AG09319 (cell line): ENCODE measurements at regions not wholly inside any gene's neighbourhood (a gene's known extent, or its start where the extent isn't known, plus 50 kb on each side); places are given as distances from the start of the nearest gene placed in this dataset.

Experiments used
- DNase-seq: peaks from one replicate; pipeline ENCODE4 v3.0.0-alpha.2; 2010; ENCODE audit warnings: low read depth; ENCODE audit errors: extremely low read depth
- TF ChIP-seq, protein P1 (sequence below): IDR thresholded peaks from 2 replicates; pipeline ENCODE4 v1.5.1; 2011; ENCODE audit warnings: low read depth, mild to moderate bottlenecking, inconsistent platforms, low read length, moderate library complexity

- DNase-seq = no peak
- TF ChIP-seq, protein P1, sequence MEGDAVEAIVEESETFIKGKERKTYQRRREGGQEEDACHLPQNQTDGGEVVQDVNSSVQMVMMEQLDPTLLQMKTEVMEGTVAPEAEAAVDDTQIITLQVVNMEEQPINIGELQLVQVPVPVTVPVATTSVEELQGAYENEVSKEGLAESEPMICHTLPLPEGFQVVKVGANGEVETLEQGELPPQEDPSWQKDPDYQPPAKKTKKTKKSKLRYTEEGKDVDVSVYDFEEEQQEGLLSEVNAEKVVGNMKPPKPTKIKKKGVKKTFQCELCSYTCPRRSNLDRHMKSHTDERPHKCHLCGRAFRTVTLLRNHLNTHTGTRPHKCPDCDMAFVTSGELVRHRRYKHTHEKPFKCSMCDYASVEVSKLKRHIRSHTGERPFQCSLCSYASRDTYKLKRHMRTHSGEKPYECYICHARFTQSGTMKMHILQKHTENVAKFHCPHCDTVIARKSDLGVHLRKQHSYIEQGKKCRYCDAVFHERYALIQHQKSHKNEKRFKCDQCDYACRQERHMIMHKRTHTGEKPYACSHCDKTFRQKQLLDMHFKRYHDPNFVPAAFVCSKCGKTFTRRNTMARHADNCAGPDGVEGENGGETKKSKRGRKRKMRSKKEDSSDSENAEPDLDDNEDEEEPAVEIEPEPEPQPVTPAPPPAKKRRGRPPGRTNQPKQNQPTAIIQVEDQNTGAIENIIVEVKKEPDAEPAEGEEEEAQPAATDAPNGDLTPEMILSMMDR = no peak
Observed at GRCh38 chr9:107870927-107871680, 381.5 kb upstream of the KLF4 start.

- no peak for DNase-seq
- TF ChIP-seq, protein P1 = no peak
Observed at GRCh38 chr9:107870221-107870620, 380.7 kb upstream of the KLF4 start.

DNA sequence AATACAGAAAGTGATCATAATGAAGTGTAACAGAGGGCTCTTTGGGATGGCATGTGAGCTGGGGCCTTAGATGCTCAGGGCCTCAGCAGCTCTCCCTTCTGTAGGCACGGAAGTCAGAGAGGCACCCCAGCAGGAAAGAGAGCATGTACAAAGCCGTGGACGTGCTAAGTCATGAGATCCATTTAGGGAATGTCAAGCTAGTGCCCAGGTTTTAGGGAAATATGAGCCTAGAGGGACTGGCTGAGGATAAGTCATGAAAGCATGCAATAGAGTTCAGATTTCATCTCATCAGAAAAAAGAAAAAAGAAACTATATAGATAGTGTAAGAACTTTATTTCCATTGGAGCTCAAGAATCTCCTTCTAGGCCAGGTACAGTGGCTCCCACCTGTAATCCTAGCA lies 379.5 kb upstream of the KLF4 start:
- DNase-seq = no peak
- TF ChIP-seq, protein P1 = no peak

DNA sequence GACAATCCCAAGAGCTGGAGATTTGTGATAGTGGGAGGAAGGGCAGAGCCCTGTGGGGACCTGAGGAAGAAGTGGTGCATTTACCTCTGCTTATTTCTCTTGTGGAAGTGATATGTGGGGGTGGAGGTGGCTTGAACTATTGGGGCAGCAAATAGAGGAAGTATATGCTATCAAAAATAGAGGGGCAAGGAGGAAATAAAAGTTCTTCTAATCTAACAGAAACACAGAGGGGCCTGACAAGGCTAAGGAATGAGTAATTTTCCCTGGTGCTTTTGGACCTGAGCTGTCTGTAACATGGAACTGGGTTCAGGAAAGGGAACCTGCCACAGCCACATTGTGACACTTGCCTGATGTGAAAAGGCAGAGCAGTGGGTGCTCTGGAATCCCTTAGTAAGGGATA lies 378.6 kb upstream of the KLF4 start:
- no peak for DNase-seq
- TF ChIP-seq, protein P1 = no peak

GRCh38 chr9:107867738-107868137 lies 378.2 kb upstream of the KLF4 start:
- TF ChIP-seq, protein P1 = no peak
- no peak for DNase-seq

DNA sequence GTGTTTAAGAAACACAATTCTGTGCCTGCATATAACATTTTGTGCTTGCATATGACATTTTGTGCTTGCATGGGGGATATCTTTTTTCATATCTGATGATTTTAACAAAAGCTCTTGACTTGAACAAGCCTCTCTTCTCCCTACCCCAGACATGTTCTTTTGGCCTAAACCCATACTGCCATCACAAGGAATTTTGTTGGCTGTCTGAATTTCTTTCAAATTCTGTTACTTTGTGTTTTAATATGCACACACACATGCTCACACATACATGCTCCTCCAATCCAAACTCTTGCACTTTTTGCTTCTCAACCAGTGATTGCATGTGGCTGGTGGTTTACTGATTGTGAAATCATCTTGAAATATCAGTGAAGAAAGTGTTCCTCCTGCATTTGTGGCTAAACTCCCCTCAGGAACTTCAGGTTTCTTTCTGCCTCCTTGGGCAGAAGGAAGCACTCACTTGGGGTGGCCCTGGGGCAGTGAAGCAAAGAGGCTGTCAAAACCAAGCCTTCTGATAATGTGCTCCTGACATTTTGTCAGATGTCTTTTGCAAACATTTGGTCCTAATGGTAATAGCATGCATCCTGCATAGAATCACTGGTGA lies 377.2 kb upstream of the KLF4 start:
- TF ChIP-seq, protein P1 = no peak
- no peak for DNase-seq

DNA sequence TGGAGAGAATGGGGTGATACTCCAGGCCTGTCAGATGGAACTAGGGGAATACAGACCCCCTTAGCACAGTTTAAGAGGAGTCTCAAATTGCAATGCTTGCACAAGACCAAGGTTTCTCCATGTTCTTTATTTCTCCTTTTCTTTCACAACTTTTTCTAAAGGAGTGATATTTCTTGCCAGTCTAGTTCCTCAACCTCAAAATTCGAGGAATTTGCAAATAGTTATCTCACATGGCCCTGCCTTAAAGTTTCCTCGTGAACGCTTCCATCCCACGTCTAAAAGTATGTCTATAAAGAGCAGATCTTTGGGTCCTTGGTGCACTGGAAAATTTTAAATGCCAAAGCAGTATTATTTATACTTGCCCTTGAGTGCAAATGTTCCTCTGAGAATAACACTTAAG lies 373.8 kb upstream of the KLF4 start:
- DNase-seq = no peak
- TF ChIP-seq, protein P1 = no peak
